GM12872 (cell line): ENCODE measurements at regions not wholly inside any gene's neighbourhood (a gene's known extent, or its start where the extent isn't known, plus 50 kb on each side); places are given as distances from the start of the nearest gene placed in this dataset.

Source experiments
- TF ChIP-seq, protein P1 (sequence below): IDR thresholded peaks from 3 replicates; pipeline ENCODE4 v1.5.1; 2011; ENCODE audit warnings: low read depth, mild to moderate bottlenecking, low read length, moderate library complexity; ENCODE audit not compliant: insufficient read depth

DNA sequence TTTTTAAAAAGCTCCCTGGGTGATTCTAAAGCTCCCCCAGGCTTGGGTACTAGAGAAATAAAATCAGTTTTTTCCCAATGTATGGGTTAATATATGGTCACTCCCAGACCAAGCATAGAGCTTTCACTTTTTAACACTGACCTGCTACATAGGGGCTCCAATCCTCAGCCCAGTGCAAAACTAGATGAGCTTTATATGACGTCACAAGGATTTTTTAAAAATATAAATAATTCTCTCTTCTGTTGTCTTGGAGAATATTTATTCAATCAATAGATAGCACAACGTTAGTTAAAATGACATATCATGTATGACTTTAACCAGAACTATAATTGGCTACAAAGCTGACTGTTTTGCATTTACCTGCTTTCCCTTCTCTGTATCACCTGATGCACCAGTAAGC is 137.9 kb upstream of the TMCC3 start:
- TF ChIP-seq, protein P1, sequence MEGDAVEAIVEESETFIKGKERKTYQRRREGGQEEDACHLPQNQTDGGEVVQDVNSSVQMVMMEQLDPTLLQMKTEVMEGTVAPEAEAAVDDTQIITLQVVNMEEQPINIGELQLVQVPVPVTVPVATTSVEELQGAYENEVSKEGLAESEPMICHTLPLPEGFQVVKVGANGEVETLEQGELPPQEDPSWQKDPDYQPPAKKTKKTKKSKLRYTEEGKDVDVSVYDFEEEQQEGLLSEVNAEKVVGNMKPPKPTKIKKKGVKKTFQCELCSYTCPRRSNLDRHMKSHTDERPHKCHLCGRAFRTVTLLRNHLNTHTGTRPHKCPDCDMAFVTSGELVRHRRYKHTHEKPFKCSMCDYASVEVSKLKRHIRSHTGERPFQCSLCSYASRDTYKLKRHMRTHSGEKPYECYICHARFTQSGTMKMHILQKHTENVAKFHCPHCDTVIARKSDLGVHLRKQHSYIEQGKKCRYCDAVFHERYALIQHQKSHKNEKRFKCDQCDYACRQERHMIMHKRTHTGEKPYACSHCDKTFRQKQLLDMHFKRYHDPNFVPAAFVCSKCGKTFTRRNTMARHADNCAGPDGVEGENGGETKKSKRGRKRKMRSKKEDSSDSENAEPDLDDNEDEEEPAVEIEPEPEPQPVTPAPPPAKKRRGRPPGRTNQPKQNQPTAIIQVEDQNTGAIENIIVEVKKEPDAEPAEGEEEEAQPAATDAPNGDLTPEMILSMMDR: no peak

DNA sequence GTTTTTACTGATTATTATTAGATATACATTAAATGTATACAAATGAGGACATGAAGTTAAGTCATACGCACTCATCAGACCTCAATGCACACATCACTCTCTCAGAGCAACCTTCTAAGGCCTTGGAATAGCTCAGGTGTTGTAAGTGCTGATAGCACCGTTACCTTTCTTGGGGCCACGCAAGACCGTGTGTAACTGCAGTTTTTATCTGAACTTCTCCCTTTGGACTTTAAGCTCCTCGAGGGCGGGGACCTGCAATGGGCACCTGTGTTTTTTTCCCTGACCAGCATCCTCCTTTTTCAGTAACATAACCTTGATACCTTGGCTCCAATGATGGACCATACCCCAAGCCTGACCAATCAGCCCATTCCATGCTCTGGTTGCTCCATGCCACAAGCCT is 136.5 kb upstream of the TMCC3 start:
- TF ChIP-seq, protein P1: no peak

DNA sequence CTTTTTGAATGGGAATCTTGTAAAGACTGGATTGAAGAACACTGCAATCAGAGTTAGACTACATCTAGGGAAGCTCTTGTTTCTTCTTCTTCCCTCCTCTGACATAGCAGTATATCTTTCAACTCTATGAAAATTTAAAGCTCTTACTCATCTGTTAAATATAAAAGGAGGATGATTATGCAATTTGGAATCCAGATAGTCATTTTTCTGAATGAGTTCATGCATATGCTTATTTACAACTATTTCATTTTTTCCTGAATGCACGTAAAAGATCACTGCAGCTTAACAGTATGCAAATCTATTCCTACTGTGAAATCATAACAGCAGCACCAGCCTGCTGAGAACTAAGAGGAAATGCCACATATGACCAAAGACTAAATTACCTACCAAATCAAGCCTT is 133.5 kb upstream of the TMCC3 start:
- TF ChIP-seq, protein P1: no peak

DNA sequence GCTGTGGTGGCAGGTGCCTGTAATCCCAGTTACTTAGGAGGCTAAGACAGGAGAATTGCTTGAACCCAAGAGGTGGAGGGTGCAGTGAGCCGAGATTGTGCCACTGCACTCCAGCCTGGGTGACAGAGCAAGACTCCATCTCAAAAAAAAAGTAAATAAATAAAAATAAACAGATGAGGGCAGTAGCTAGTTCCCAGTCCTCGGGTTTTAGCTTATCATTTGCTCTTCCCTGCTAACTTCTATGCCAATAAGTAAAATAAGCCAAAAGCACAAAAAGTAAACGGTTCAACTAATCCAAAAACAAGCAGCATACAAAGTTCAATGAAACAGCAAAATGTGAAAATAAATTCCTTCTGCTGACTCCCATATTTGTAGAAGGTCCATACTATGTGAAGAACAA is 133.0 kb upstream of the TMCC3 start:
- TF ChIP-seq, protein P1: no peak

DNA sequence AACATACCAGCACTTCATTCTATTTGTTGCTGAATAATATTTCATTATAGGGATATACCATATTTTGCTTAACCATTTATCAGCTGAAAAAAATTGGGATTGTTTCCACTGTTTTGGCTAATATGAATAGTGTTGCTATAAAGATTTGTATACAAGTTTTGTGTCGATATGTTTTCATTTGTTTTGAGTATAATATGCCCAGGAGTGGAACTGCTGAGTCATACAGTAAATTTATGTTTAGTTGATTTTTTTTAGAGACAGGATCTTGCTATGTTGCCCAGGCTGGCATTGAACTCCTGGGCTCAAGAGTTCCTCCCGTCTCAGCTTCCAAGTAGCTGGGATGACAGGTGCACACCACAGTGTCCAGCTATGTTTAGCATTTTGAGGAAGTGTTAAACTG is 131.5 kb upstream of the TMCC3 start:
- TF ChIP-seq, protein P1: no peak

DNA sequence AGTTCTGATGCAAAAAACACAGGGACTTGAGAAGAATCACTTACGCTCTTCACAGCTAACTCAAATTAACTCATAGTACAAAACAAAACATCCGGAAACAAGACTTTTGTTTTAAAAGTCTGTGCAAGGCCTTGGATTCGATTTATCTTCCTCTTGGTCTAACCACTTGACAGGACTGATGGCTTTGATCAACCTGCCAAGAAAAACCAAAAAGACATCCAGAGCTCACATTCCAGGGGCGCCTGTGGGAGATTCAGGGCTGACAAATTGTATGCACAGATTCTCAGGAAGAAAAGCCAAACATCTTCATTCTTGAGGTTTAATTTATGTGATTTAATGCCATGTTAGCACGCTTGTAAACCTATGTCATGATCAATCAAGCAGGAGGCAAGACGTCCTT is 129.1 kb upstream of the TMCC3 start:
- TF ChIP-seq, protein P1: no peak

DNA sequence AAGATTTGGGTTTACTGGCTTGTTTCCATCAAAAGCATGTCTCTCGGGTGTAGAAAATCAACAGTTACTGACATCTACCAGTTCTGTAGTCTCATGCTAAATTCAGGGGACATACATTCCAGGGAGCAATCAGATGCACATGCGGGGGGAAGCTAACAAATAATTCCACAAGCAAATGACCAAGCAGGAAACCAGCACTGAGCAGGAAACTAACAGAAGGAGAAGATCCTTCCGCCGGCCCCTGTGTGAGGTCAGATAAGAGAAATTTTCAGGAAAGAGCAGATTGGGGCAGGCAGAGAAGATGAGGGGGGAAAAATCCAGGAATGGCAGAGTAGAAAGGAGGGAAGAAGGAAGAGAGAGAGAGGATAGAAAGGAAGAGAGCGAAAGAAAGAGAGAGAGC is 127.6 kb upstream of the TMCC3 start:
- TF ChIP-seq, protein P1: no peak

DNA sequence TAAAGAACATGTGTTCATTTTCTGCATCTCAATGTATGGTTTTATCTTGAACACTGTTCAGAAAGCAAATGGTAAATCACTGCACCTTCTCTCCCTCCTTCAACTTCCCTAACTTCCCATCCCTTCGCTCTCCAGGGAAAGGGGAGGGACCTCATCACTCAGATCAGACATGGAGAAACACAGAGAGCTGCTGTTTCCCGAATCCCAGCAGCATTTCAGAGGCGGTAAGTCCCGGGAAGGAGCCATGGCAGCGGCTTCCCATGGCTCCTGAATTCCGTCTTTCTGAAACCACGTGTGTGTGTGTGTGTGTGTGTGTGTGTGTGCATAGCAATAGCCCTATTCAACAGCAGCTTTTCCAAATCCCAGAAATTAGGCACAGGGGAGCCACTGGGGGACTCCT is 125.4 kb upstream of the TMCC3 start:
- TF ChIP-seq, protein P1: no peak
